ENCODE measurements at regions not wholly inside any gene's neighbourhood (a gene's known extent, or its start where the extent isn't known, plus 50 kb on each side); places are given as distances from the start of the nearest gene placed in this dataset.

GRCh38 chr16:52237823-52238222 lies 309.1 kb downstream of the TOX3 start:
- TF ChIP-seq STAT1 (IDR thresholded peaks at IDR 0.05; ENCODE audit: unreplicated experiment) = no peak
- TF ChIP-seq POLR2AphosphoS5 (IDR thresholded peaks at IDR 0.05; ENCODE audit: low read depth) = no peak
- TF ChIP-seq, protein P1, sequence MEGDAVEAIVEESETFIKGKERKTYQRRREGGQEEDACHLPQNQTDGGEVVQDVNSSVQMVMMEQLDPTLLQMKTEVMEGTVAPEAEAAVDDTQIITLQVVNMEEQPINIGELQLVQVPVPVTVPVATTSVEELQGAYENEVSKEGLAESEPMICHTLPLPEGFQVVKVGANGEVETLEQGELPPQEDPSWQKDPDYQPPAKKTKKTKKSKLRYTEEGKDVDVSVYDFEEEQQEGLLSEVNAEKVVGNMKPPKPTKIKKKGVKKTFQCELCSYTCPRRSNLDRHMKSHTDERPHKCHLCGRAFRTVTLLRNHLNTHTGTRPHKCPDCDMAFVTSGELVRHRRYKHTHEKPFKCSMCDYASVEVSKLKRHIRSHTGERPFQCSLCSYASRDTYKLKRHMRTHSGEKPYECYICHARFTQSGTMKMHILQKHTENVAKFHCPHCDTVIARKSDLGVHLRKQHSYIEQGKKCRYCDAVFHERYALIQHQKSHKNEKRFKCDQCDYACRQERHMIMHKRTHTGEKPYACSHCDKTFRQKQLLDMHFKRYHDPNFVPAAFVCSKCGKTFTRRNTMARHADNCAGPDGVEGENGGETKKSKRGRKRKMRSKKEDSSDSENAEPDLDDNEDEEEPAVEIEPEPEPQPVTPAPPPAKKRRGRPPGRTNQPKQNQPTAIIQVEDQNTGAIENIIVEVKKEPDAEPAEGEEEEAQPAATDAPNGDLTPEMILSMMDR (conservative IDR thresholded peaks at IDR 0.05; ENCODE audit: low read depth in 2 of 2) = no peak
- TF ChIP-seq, protein P2, sequence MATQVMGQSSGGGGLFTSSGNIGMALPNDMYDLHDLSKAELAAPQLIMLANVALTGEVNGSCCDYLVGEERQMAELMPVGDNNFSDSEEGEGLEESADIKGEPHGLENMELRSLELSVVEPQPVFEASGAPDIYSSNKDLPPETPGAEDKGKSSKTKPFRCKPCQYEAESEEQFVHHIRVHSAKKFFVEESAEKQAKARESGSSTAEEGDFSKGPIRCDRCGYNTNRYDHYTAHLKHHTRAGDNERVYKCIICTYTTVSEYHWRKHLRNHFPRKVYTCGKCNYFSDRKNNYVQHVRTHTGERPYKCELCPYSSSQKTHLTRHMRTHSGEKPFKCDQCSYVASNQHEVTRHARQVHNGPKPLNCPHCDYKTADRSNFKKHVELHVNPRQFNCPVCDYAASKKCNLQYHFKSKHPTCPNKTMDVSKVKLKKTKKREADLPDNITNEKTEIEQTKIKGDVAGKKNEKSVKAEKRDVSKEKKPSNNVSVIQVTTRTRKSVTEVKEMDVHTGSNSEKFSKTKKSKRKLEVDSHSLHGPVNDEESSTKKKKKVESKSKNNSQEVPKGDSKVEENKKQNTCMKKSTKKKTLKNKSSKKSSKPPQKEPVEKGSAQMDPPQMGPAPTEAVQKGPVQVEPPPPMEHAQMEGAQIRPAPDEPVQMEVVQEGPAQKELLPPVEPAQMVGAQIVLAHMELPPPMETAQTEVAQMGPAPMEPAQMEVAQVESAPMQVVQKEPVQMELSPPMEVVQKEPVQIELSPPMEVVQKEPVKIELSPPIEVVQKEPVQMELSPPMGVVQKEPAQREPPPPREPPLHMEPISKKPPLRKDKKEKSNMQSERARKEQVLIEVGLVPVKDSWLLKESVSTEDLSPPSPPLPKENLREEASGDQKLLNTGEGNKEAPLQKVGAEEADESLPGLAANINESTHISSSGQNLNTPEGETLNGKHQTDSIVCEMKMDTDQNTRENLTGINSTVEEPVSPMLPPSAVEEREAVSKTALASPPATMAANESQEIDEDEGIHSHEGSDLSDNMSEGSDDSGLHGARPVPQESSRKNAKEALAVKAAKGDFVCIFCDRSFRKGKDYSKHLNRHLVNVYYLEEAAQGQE (IDR thresholded peaks at IDR 0.05; ENCODE audit: unreplicated experiment) = no peak
- TF ChIP-seq CREB1 (CRISPR knock-in tag; IDR thresholded peaks at IDR 0.05; ENCODE audit: low read depth) = no peak
- TF ChIP-seq ZNF114 (CRISPR knock-in tag; IDR thresholded peaks at IDR 0.05) = no peak
- no peak for TF ChIP-seq EZH2phosphoT487 (IDR thresholded peaks at IDR 0.05; ENCODE audit: unreplicated experiment)
- no peak for TF ChIP-seq EZH2 (IDR thresholded peaks at IDR 0.05; ENCODE audit: low read depth, unreplicated experiment)
